ENCODE measurements at regions not wholly inside any gene's neighbourhood (a gene's known extent, or its start where the extent isn't known, plus 50 kb on each side); places are given as distances from the start of the nearest gene placed in this dataset.

GRCh38 chr10:8893102-8893501, 838.6 kb downstream of the GATA3 start:
- no peak for TF ChIP-seq SMAD5 (IDR thresholded peaks at IDR 0.05; ENCODE audit: low read depth)
- no peak for TF ChIP-seq CTCF (IDR thresholded peaks at IDR 0.05 in 2 of 3, conservative IDR thresholded peaks at IDR 0.05 in 1 of 3; ENCODE audit: control insufficient read depth in 2 of 3, extremely low read depth in 1 of 3, insufficient read depth in 1 of 3, low read depth in 3 of 3, low read length in 3 of 3)
- TF ChIP-seq POLR2AphosphoS5 (IDR thresholded peaks at IDR 0.05; ENCODE audit: low read length), result no peak
- no peak for TF ChIP-seq TARDBP (IDR thresholded peaks at IDR 0.05; ENCODE audit: borderline replicate concordance)
- no peak for TF ChIP-seq EZH2 (IDR thresholded peaks at IDR 0.05; ENCODE audit: borderline replicate concordance, control insufficient read depth, low read depth, low read length)
